ENCODE measurements at regions not wholly inside any gene's neighbourhood (a gene's known extent, or its start where the extent isn't known, plus 50 kb on each side); places are given as distances from the start of the nearest gene placed in this dataset.

- H3K4me3 ChIP-seq (ENCODE audit: insufficient read length, low read depth) = no peak overlapping the region
- no peak for DNase-seq (ENCODE audit: low read depth, low spot score)
- H3K9ac ChIP-seq (ENCODE audit: insufficient read length, low read depth) = no peak overlapping the region
- no peaks in the 10 kb centered on the region for H3K9me3 ChIP-seq (ENCODE audit: insufficient read depth, low read length)
- H3K4me1 ChIP-seq (ENCODE audit: insufficient read depth, insufficient read length) = peaks cover 5% of the 10 kb centered on the region
- no peak for TF ChIP-seq ZNF274 (IDR thresholded peaks at IDR 0.05; ENCODE audit: low read depth, low read length)
- TF ChIP-seq SUZ12 (IDR thresholded peaks at IDR 0.05; ENCODE audit: extremely low read depth, insufficient read depth, insufficient read length) = no peak
- no peak for TF ChIP-seq YY1 (IDR thresholded peaks at IDR 0.05; ENCODE audit: insufficient read depth, insufficient read length)
- no peaks in the 10 kb centered on the region for H3K36me3 ChIP-seq (ENCODE audit: insufficient read depth, insufficient read length, low read length)
- no peaks in the 10 kb centered on the region for H3K27me3 ChIP-seq (ENCODE audit: insufficient read depth, insufficient read length)
Measured at GRCh38 chr19:33927789-33928457, 131.3 kb downstream of the KCTD15 start.

- Histone ChIP-seq H3K4me1 (ENCODE audit: insufficient read depth, insufficient read length) (peaks cover 5% of the 10 kb centered on the region), H3K27me3 (ENCODE audit: insufficient read depth, insufficient read length) (no peaks in the 10 kb centered on the region), H3K36me3 (ENCODE audit: insufficient read depth, insufficient read length, low read length) (no peaks in the 10 kb centered on the region), H3K4me3 (ENCODE audit: insufficient read length, low read depth) (no peak overlapping the region), H3K9me3 (ENCODE audit: insufficient read depth, low read length) (no peaks in the 10 kb centered on the region), H3K9ac (ENCODE audit: insufficient read length, low read depth) (no peak overlapping the region)
- TF ChIP-seq ZNF274 (IDR thresholded peaks at IDR 0.05; ENCODE audit: low read depth, low read length) = no peak
- TF ChIP-seq YY1 (IDR thresholded peaks at IDR 0.05; ENCODE audit: insufficient read depth, insufficient read length) = no peak
- TF ChIP-seq SUZ12 (IDR thresholded peaks at IDR 0.05; ENCODE audit: extremely low read depth, insufficient read depth, insufficient read length) = no peak
- no peak for DNase-seq (ENCODE audit: low read depth, low spot score)
Measured at GRCh38 chr19:33928458-33928950, 131.8 kb downstream of the KCTD15 start.

GRCh38 chr19:33933931-33934330 lies 137.3 kb downstream of the KCTD15 start:
- DNase-seq (ENCODE audit: low read depth, low spot score) = no peak
- peaks cover 7% of the 10 kb centered on the region; the same call in 1 of the 2 replicates for H3K9me3 ChIP-seq (ENCODE audit: insufficient read depth, low read length)
- H3K4me1 ChIP-seq (ENCODE audit: insufficient read depth, insufficient read length) = no peaks in the 10 kb centered on the region
- H3K4me3 ChIP-seq (ENCODE audit: insufficient read length, low read depth) = no peak overlapping the region
- H3K9ac ChIP-seq (ENCODE audit: insufficient read length, low read depth) = no peak overlapping the region
- H3K27me3 ChIP-seq (ENCODE audit: insufficient read depth, insufficient read length) = no peaks in the 10 kb centered on the region
- H3K36me3 ChIP-seq (ENCODE audit: insufficient read depth, insufficient read length, low read length) = no peaks in the 10 kb centered on the region
- TF ChIP-seq ZNF274 (IDR thresholded peaks at IDR 0.05; ENCODE audit: low read depth, low read length) = no peak

GRCh38 chr19:33938821-33939220 lies 142.2 kb downstream of the KCTD15 start:
- H3K36me3 ChIP-seq (ENCODE audit: insufficient read depth, insufficient read length, low read length) = no peaks in the 10 kb centered on the region
- no peaks in the 10 kb centered on the region for H3K27me3 ChIP-seq (ENCODE audit: insufficient read depth, insufficient read length)
- DNase-seq (ENCODE audit: low read depth, low spot score) = no peak
- no peak overlapping the region for H3K4me3 ChIP-seq (ENCODE audit: insufficient read length, low read depth)
- no peaks in the 10 kb centered on the region for H3K4me1 ChIP-seq (ENCODE audit: insufficient read depth, insufficient read length)
- peaks cover 6% of the 10 kb centered on the region; the same call in 1 of the 2 replicates for H3K9me3 ChIP-seq (ENCODE audit: insufficient read depth, low read length)
- no peak for TF ChIP-seq YY1 (IDR thresholded peaks at IDR 0.05; ENCODE audit: insufficient read depth, insufficient read length)
- TF ChIP-seq ZNF274 (IDR thresholded peaks at IDR 0.05; ENCODE audit: low read depth, low read length) = no peak
- no peak for TF ChIP-seq SUZ12 (IDR thresholded peaks at IDR 0.05; ENCODE audit: extremely low read depth, insufficient read depth, insufficient read length)
- H3K9ac ChIP-seq (ENCODE audit: insufficient read length, low read depth) = no peak overlapping the region

- no peak overlapping the region for H3K9ac ChIP-seq (ENCODE audit: insufficient read length, low read depth)
- TF ChIP-seq ZNF274 (IDR thresholded peaks at IDR 0.05; ENCODE audit: low read depth, low read length) = no peak
- no peak for TF ChIP-seq YY1 (IDR thresholded peaks at IDR 0.05; ENCODE audit: insufficient read depth, insufficient read length)
- no peak for TF ChIP-seq SUZ12 (IDR thresholded peaks at IDR 0.05; ENCODE audit: extremely low read depth, insufficient read depth, insufficient read length)
- no peaks in the 10 kb centered on the region for H3K36me3 ChIP-seq (ENCODE audit: insufficient read depth, insufficient read length, low read length)
- H3K4me3 ChIP-seq (ENCODE audit: insufficient read length, low read depth) = no peak overlapping the region
- H3K9me3 ChIP-seq (ENCODE audit: insufficient read depth, low read length) = no peaks in the 10 kb centered on the region
- H3K4me1 ChIP-seq (ENCODE audit: insufficient read depth, insufficient read length) = no peaks in the 10 kb centered on the region
- no peak for DNase-seq (ENCODE audit: low read depth, low spot score)
- H3K27me3 ChIP-seq (ENCODE audit: insufficient read depth, insufficient read length) = no peaks in the 10 kb centered on the region
Measured at GRCh38 chr19:33941133-33941532, 144.5 kb downstream of the KCTD15 start.

GRCh38 chr19:33946535-33947264 lies 150.0 kb downstream of the KCTD15 start:
- H3K4me3 ChIP-seq (ENCODE audit: insufficient read length, low read depth) = no peak overlapping the region
- H3K36me3 ChIP-seq (ENCODE audit: insufficient read depth, insufficient read length, low read length) = no peaks in the 10 kb centered on the region
- TF ChIP-seq YY1 (IDR thresholded peaks at IDR 0.05; ENCODE audit: insufficient read depth, insufficient read length) (no peak), SUZ12 (IDR thresholded peaks at IDR 0.05; ENCODE audit: extremely low read depth, insufficient read depth, insufficient read length) (no peak), ZNF274 (IDR thresholded peaks at IDR 0.05; ENCODE audit: low read depth, low read length) (no peak)
- no peak for DNase-seq (ENCODE audit: low read depth, low spot score)
- H3K9me3 ChIP-seq (ENCODE audit: insufficient read depth, low read length) = no peaks in the 10 kb centered on the region
- H3K27me3 ChIP-seq (ENCODE audit: insufficient read depth, insufficient read length) = no peaks in the 10 kb centered on the region
- no peak overlapping the region for H3K9ac ChIP-seq (ENCODE audit: insufficient read length, low read depth)
- H3K4me1 ChIP-seq (ENCODE audit: insufficient read depth, insufficient read length) = no peaks in the 10 kb centered on the region

GRCh38 chr19:33947265-33947964 lies 150.7 kb downstream of the KCTD15 start:
- H3K9me3 ChIP-seq (ENCODE audit: insufficient read depth, low read length) = no peaks in the 10 kb centered on the region
- no peak overlapping the region for H3K4me3 ChIP-seq (ENCODE audit: insufficient read length, low read depth)
- H3K9ac ChIP-seq (ENCODE audit: insufficient read length, low read depth) = no peak overlapping the region
- no peaks in the 10 kb centered on the region for H3K36me3 ChIP-seq (ENCODE audit: insufficient read depth, insufficient read length, low read length)
- H3K27me3 ChIP-seq (ENCODE audit: insufficient read depth, insufficient read length) = no peaks in the 10 kb centered on the region
- no peaks in the 10 kb centered on the region for H3K4me1 ChIP-seq (ENCODE audit: insufficient read depth, insufficient read length)
- TF ChIP-seq SUZ12 (IDR thresholded peaks at IDR 0.05; ENCODE audit: extremely low read depth, insufficient read depth, insufficient read length) (no peak), YY1 (IDR thresholded peaks at IDR 0.05; ENCODE audit: insufficient read depth, insufficient read length) (no peak), ZNF274 (IDR thresholded peaks at IDR 0.05; ENCODE audit: low read depth, low read length) (no peak)
- DNase-seq (ENCODE audit: low read depth, low spot score) = no peak
